ENCODE measurements at regions not wholly inside any gene's neighbourhood (a gene's known extent, or its start where the extent isn't known, plus 50 kb on each side); places are given as distances from the start of the nearest gene placed in this dataset.

DNA sequence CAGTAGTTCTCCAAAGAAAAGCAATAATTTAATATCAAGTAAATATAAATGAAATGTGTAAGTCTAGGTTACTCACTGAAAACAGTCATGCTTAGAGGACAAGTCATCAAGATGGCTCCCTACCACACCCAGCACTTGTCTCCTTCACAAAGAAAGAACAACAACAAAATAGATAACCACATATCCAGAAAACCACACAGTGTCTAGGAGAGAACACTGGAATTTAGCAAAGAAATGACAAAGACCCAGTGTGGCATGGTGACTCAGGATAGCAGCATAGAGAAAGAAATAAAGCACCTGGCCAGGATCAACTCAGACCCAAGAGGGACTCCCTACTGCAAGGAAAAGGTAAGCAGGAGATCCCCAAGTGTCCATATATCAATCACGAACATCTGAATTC, 356.2 kb downstream of the TMEM161B start:
- no peak overlapping the region for H3K27ac ChIP-seq (ENCODE audit: low read depth, low read length, poor library complexity, severe bottlenecking)
- H4K20me1 ChIP-seq (ENCODE audit: insufficient read depth, low read length) = no peaks in the 10 kb centered on the region
- TF ChIP-seq, protein P1, sequence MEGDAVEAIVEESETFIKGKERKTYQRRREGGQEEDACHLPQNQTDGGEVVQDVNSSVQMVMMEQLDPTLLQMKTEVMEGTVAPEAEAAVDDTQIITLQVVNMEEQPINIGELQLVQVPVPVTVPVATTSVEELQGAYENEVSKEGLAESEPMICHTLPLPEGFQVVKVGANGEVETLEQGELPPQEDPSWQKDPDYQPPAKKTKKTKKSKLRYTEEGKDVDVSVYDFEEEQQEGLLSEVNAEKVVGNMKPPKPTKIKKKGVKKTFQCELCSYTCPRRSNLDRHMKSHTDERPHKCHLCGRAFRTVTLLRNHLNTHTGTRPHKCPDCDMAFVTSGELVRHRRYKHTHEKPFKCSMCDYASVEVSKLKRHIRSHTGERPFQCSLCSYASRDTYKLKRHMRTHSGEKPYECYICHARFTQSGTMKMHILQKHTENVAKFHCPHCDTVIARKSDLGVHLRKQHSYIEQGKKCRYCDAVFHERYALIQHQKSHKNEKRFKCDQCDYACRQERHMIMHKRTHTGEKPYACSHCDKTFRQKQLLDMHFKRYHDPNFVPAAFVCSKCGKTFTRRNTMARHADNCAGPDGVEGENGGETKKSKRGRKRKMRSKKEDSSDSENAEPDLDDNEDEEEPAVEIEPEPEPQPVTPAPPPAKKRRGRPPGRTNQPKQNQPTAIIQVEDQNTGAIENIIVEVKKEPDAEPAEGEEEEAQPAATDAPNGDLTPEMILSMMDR (conservative IDR thresholded peaks at IDR 0.05; ENCODE audit: low read length) = no peak
- no peak for TF ChIP-seq EZH2phosphoT487 (IDR thresholded peaks at IDR 0.05; ENCODE audit: borderline replicate concordance, low read depth, low read length)
- ChIA-PET CTCF (ENCODE audit: unreplicated experiment) (no interaction called here), POLR2A (interaction anchor here (0.5 kb wide), 1 partner anchor 954 kb away, joined by 3 read pairs; no protein-coding TSS in a partner anchor)
- H3K9me2 ChIP-seq (ENCODE audit: insufficient read depth, low read length) = no peaks in the 10 kb centered on the region
- H3K4me2 ChIP-seq (ENCODE audit: low read length) = no peak overlapping the region
- intact Hi-C loops (cut with micrococcal nuclease; ENCODE audit: unreplicated experiment) = no loop called here
- no TSS peak for BruUV-seq (replicated peaks)
- no peaks in the 10 kb centered on the region for H3K36me3 ChIP-seq (ENCODE audit: insufficient read depth, low read length)
- H3K4me1 ChIP-seq (ENCODE audit: insufficient read depth, low read length, poor library complexity, severe bottlenecking) = no peaks in the 10 kb centered on the region
- H3K9me3 ChIP-seq (ENCODE audit: low read length) = no peaks in the 10 kb centered on the region
- H3K79me2 ChIP-seq (ENCODE audit: insufficient read depth, low read depth, low read length) = no peaks in the 10 kb centered on the region
- DNase-seq (ENCODE audit: low spot score) = no peak
- H3K4me3 ChIP-seq (ENCODE audit: low read depth, low read length, poor library complexity, severe bottlenecking) = no peak overlapping the region
- no peak overlapping the region for H2AFZ ChIP-seq (ENCODE audit: low read length)

DNA sequence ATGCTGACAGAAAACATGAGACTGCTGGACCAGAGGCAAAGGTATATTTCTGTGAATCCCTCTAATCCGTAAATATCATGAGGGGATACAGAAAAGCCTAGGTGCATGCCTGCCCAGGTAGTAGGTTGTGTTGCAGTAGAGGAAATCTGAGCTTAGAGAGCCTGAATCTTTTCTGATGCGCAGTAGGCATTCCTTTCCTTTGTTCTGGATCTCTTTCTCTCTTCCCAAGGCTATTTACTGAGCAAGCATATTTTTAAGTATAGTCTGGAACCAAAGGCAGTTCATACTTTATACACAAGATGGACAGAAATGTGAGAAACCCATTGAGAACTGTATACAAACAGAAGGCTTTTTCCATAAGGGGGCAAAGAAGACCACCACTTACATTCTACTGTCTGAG, 359.3 kb downstream of the TMEM161B start:
- H3K4me1 ChIP-seq (ENCODE audit: insufficient read depth, low read length, poor library complexity, severe bottlenecking) = no peaks in the 10 kb centered on the region
- no peaks in the 10 kb centered on the region for H3K79me2 ChIP-seq (ENCODE audit: insufficient read depth, low read depth, low read length)
- DNase-seq (ENCODE audit: low spot score) = no peak
- no peaks in the 10 kb centered on the region for H3K9me2 ChIP-seq (ENCODE audit: insufficient read depth, low read length)
- intact Hi-C loops (cut with micrococcal nuclease; ENCODE audit: unreplicated experiment) = no loop called here
- ChIA-PET POLR2A (no interaction called here), CTCF (ENCODE audit: unreplicated experiment) (no interaction called here)
- H3K27ac ChIP-seq (ENCODE audit: low read depth, low read length, poor library complexity, severe bottlenecking) = no peak overlapping the region
- BruUV-seq (replicated peaks) = no TSS peak
- H3K4me3 ChIP-seq (ENCODE audit: low read depth, low read length, poor library complexity, severe bottlenecking) = no peak overlapping the region
- H2AFZ ChIP-seq (ENCODE audit: low read length) = no peak overlapping the region
- no peak for TF ChIP-seq EZH2phosphoT487 (IDR thresholded peaks at IDR 0.05; ENCODE audit: borderline replicate concordance, low read depth, low read length)
- TF ChIP-seq, protein P1 (conservative IDR thresholded peaks at IDR 0.05; ENCODE audit: low read length) = no peak
- H3K9me3 ChIP-seq (ENCODE audit: low read length) = no peaks in the 10 kb centered on the region
- no peaks in the 10 kb centered on the region for H4K20me1 ChIP-seq (ENCODE audit: insufficient read depth, low read length)
- H3K4me2 ChIP-seq (ENCODE audit: low read length) = no peak overlapping the region
- H3K36me3 ChIP-seq (ENCODE audit: insufficient read depth, low read length) = no peaks in the 10 kb centered on the region

DNA sequence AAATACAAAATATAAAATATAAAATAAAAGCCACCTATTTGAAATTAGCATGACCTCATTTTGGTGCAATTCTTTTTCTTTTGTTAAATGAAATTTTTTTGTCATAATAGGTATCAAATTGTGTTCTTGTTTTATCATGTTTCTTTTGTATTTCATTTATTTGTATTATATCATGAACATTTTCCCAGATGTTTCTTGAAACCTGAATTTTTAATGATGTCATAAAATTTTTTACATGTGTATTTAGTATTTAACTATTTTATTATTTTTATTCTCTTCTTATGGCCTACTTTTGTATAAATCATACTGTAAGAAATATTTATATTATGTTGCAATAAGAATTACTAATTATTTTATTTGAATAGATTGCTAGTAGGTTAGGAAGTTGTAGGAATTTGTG, 361.7 kb downstream of the TMEM161B start:
- TF ChIP-seq EZH2phosphoT487 (IDR thresholded peaks at IDR 0.05; ENCODE audit: borderline replicate concordance, low read depth, low read length) = no peak
- TF ChIP-seq, protein P1 (conservative IDR thresholded peaks at IDR 0.05; ENCODE audit: low read length) = no peak
- CTCF ChIA-PET (ENCODE audit: unreplicated experiment) = no interaction called here

More for the DNA sequence above, 361.7 kb downstream of the TMEM161B start:
- BruUV-seq (replicated peaks) = no TSS peak
- H3K4me1 ChIP-seq (ENCODE audit: insufficient read depth, low read length, poor library complexity, severe bottlenecking) = no peaks in the 10 kb centered on the region
- no peaks in the 10 kb centered on the region for H3K9me2 ChIP-seq (ENCODE audit: insufficient read depth, low read length)
- H3K4me3 ChIP-seq (ENCODE audit: low read depth, low read length, poor library complexity, severe bottlenecking) = no peak overlapping the region
- no peak for DNase-seq (ENCODE audit: low spot score)
- intact Hi-C loops (cut with micrococcal nuclease; ENCODE audit: unreplicated experiment) = no loop called here
- no peaks in the 10 kb centered on the region; the same call in 1 of the 2 replicates for H4K20me1 ChIP-seq (ENCODE audit: insufficient read depth, low read length)
- H3K79me2 ChIP-seq (ENCODE audit: insufficient read depth, low read depth, low read length) = no peaks in the 10 kb centered on the region
- no peak overlapping the region for H2AFZ ChIP-seq (ENCODE audit: low read length)
- H3K36me3 ChIP-seq (ENCODE audit: insufficient read depth, low read length) = no peaks in the 10 kb centered on the region
- no peaks in the 10 kb centered on the region for H3K9me3 ChIP-seq (ENCODE audit: low read length)
- H3K4me2 ChIP-seq (ENCODE audit: low read length) = no peak overlapping the region
- POLR2A ChIA-PET = no interaction called here
- no peak overlapping the region for H3K27ac ChIP-seq (ENCODE audit: low read depth, low read length, poor library complexity, severe bottlenecking)

Measured in OCI-LY7 (cell line).